ENCODE measurements at regions not wholly inside any gene's neighbourhood (a gene's known extent, or its start where the extent isn't known, plus 50 kb on each side); places are given as distances from the start of the nearest gene placed in this dataset.

- DNase-seq (ENCODE audit: low read depth): no peak
Observed at GRCh38 chr13:63979951-63980350, 2564.3 kb upstream of the PCDH20 start.

- DNase-seq (ENCODE audit: low read depth): no peak
Observed at GRCh38 chr13:63972328-63972727, 2556.7 kb upstream of the PCDH20 start.

GRCh38 chr13:63954683-63955082, 2539.0 kb upstream of the PCDH20 start:
- DNase-seq (ENCODE audit: low read depth): no peak

DNA sequence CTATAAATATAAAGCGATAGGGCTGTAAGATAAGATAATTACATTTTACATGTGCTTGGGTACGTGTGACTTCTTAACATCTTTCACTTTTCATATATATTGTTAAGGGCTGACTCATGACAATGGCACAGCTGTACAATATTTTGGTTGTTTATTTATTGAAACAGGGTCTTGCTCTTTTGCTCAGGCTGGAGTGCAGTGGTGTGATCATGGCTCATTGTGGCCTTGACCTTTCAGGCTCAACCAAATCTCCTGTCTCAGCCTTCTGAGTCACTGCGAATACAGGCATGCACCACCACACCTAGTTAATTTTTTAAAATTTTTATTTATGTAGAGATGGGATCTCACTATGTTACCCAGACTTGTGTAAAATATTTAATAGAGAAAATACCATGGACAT, 2532.4 kb upstream of the PCDH20 start:
- DNase-seq (ENCODE audit: low read depth): peak; percentile 5

- no peak for DNase-seq (ENCODE audit: low read depth)
Observed at GRCh38 chr13:63944911-63945310, 2529.3 kb upstream of the PCDH20 start.

DNA sequence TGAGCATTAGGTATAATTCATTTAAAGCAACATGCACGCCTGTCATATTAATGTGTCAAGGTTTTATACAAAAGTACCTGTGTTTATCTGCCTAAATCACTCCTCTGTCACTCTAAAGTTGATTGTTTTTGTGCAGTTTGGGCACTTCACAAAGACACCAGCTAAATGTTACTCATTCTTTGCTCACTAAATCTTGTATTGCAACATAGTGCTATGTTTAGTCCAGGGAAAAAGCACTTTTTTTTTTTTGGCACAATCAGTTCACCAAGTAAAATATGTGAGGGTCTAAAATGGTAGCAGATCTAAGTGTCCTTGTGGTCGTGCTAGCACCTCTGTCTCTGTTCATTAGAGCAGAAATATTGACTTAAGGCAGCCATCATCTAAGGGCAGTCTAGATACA, 2526.7 kb upstream of the PCDH20 start:
- DNase-seq (ENCODE audit: low read depth): no peak

GRCh38 chr13:63938851-63939250, 2523.2 kb upstream of the PCDH20 start:
- peak; percentile 36 for DNase-seq (ENCODE audit: low read depth)

GRCh38 chr13:63910511-63910910, 2494.9 kb upstream of the PCDH20 start:
- peak; percentile 30 for DNase-seq (ENCODE audit: low read depth)

- DNase-seq (ENCODE audit: low read depth): no peak
Observed at GRCh38 chr13:63909726-63910375, 2494.2 kb upstream of the PCDH20 start.

DNA sequence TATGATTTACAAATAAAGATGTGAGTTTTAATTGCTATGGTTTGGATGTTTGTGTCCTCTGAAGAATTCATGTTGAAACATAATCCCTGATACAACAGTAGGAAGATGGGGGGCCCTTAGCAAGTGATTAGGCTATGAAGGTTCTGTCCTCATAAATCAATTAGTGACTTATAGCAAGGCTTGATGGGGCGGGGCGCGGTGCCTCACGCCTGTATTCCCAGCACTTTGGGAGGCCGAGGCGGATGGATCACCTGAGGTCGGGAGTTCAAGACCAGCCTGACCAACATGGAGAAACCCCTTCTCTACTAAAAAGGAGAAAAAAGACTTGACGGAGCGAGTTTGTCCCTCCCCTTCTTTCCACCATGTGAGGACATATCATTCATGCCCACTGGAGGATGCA, 2486.5 kb upstream of the PCDH20 start:
- DNase-seq (ENCODE audit: low read depth): no peak

GRCh38 chr13:63901630-63902029, 2486.0 kb upstream of the PCDH20 start:
- peak; percentile 10 for DNase-seq (ENCODE audit: low read depth)

GRCh38 chr13:63900406-63900805, 2484.8 kb upstream of the PCDH20 start:
- no peak for DNase-seq (ENCODE audit: low read depth)

DNA sequence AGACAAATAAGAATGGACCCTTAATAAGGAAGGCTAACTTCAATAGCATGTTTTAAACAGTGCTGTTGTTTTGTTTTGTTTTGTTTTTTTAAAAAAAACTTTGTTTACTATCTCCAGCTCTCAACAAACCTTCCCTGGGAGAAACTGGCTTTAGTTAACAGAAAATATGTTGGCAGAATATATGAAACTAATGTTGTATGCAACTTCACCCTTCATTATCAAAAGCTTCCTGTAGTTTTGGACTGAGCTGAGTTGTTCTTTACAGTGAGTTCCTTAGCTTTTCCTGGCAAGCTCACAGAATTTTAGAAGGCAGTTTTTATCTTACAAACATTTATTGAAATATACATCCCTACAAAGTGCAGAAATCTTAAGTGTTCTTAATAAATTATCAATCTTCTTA, 2480.7 kb upstream of the PCDH20 start:
- no peak for DNase-seq (ENCODE audit: low read depth)

- DNase-seq (ENCODE audit: low read depth): no peak
Observed at GRCh38 chr13:63882052-63882451, 2466.4 kb upstream of the PCDH20 start.

DNA sequence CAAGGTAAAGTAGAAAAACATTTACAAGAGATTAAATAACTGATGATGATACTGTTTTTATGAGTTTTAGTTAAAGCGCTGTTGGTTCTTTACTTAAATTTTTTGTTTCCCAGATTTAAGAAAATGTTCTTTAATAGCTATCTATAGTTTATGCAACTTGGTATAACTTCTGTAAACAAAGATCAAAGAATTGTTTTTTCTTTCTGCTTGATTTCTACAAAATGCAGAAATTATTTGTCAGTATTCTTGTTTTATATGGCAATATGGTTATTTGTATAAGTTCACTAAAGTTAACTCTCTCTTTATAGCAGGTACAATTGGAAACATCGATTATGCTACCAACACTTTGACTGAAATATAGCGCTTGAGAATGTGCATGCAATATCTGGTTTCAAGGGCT, 2465.1 kb upstream of the PCDH20 start:
- no peak for DNase-seq (ENCODE audit: low read depth)

DNA sequence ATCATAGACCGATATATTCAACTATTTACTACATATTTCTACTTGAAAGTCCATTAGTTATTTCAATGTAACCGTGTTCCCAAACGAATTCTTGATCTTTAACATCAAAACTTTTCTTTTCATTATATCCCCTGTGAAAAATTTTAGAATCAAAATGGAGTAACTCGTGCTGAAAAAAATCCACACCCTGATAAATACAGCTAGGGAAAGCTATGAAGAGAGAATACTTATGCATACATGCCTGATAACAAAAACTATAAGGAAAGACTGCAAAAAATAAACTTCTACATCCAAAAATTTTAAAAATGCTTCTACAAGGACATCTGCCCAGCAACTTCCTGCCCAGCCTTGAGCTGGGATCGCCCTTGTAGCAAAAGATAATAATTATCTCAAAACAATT, 2458.3 kb upstream of the PCDH20 start:
- DNase-seq (ENCODE audit: low read depth): no peak

DNA sequence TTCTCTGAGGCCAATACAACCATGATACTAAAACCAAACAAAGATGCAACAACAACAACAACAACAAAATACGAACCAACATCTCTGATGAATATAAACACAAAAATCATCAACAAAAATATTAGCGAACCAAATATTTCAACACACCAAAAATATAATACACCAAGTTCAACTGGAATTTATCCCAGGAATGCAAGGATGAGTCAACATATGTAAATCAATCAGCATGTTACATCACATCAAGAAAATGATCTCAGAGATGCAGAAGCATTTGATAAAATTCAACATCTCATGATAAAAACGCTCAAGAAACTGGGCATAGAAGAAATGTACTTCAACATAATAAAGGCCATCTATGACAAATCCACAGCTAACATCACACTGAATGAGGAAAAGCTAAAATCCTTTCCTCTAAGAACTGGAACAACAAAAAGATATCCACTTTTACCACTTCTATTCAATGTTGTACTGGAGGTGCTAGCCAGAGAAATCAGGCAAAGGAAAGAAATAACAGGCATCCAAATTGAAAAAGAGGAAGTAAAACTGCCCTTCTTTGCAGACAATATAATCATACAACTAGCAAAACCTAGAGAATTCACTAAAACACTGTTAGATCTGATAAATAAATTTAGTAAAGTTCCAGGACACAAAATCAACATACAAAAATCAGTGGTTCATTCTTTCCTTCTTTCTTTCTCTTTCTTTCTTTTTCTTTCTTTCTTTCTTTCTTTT, 2448.7 kb upstream of the PCDH20 start:
- DNase-seq (ENCODE audit: low read depth): peak; percentile 1

- DNase-seq (ENCODE audit: low read depth): no peak
Observed at GRCh38 chr13:63855457-63856118, 2439.9 kb upstream of the PCDH20 start.

DNA sequence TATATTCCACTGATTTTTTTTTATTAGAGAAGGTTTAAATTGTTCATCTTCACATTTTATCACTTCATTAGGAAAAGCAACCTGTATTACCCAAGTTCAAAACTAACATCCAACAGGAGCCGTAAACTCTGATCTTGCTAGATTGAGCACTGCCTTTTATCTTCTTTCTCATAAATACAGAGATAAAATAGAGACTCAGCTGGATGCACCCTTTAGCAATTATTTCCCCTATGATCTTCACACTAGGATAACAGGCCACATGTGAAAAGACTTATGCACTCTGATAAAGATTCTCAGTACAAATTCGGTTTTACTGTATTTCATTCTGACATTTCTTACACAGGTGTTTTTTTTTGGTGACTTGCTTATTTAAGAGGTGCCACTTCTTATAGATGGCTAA, 2438.2 kb upstream of the PCDH20 start:
- no peak for DNase-seq (ENCODE audit: low read depth)

DNA sequence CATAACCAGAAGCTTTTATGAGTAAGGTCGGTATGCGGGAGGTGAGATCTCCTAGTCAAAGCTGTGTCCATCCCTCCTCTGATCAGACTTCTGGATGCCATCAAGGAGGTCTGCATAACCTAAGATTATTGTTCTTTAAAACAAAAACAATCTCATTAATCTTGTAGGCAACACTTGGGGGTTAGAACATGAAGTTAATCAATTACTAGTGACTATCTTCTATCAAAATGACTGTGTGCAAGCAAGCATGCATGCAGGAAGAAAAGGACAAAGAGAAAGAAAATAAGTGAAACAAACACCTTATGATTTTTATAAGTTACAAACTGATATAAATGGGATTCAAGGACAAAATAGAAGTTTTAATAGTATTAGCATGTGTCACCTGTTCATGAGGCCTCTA, 2435.9 kb upstream of the PCDH20 start:
- DNase-seq (ENCODE audit: low read depth): no peak

DNA sequence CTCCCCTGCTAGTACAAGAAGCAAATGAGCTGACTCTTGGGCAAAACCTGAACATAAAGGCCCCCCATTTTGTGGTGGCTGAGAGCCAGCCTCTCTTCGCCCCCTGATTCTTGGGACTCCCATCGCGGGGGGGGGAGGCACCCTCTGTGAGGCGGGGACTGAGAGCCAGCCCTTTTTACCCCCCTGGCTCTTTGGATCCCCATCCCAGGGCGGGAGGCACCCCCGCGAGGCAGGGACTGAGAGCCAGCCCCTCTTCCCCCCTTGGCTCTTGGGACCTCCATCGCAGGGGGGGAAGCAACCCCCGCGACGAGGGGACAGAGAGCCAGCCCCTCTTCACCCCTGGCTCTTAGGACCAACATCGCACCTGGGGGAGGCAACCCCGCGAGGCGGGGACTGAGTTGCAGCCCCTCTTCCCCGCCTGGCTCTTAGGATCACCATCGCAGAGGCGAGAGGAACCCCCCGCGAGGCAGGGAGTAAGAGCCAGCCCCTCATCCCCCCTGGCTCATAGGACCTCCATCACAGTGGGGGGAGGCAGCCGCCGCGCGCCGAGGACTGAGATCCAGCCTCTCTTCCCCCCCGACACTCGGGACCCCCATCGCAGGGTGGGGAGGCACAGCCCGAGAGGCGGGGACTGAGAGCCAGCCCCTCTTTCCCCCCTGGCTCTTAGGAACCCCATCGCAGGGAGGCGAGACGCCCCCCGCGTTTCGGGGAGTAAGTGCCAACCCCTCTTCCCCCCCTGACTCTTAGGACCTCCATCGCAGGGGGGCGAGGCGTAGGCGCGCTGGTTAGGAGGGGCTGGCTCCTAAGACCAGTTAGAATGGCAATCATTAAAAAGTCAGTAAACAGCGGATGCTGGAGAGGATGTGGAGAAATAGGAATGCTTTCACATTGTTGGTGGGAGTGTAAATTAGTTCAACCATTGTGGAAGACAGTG, 2428.4 kb upstream of the PCDH20 start:
- DNase-seq (ENCODE audit: low read depth): no peak

GRCh38 chr13:63842102-63842501, 2426.5 kb upstream of the PCDH20 start:
- DNase-seq (ENCODE audit: low read depth): no peak
